Esophagus squamous epithelium (tissue), 5 donors: ENCODE measurements at regions not wholly inside any gene's neighbourhood (a gene's known extent, or its start where the extent isn't known, plus 50 kb on each side); places are given as distances from the start of the nearest gene placed in this dataset.

ENCODE experiments used
- DNase-seq: peaks from one replicate; lab custom pipeline; 2025; lab: John Stamatoyannopoulos, UW
- H3K27ac ChIP-seq, 4 donors: fragments of 200-600 bp; sonication (generic); one replicate each; pipeline ENCODE4 v1.5.1; 2016 to 2019; ENCODE audit warnings: mild to moderate bottlenecking in 1 of 4
- H3K27me3 ChIP-seq, 4 donors: fragments of 200-600 bp; sonication (generic); 1 replicate in 3 of 4; 2 replicates in 1 of 4; pipeline versions ENCODE4 v1.5.1 to v1.6.0; 2017 to 2021; ENCODE audit warnings: antibody characterized with exemption in 1 of 4
- H3K36me3 ChIP-seq, 3 donors: fragments of 200-600 bp; sonication (generic); one replicate each; pipeline ENCODE4 v1.5.1; 2016 to 2019
- H3K4me1 ChIP-seq, 3 donors: fragments of 200-600 bp; sonication (generic); one replicate each; pipeline ENCODE4 v1.5.1; 2017 to 2019
- H3K4me3 ChIP-seq, 4 donors: fragments of 200-600 bp; sonication (generic); 1 replicate in 3 of 4; 2 replicates in 1 of 4; pipeline ENCODE4 v1.5.1; 2016 to 2019; ENCODE audit warnings: mild to moderate bottlenecking in 2 of 4, moderate library complexity in 1 of 4
- H3K9me3 ChIP-seq, 3 donors: fragments of 200-600 bp; sonication (generic); one replicate each; pipeline ENCODE4 v1.5.1; 2016 to 2019
- POLR2A ChIP-seq, 4 donors: fragments of 450-650 bp; IDR thresholded peaks; one replicate each; pipeline ENCODE4 v1.6.1; 2017; ENCODE audit warnings: antibody characterized with exemption in 4 of 4, mild to moderate bottlenecking in 4 of 4, moderate library complexity in 3 of 4
- WGBS, 2 donors: methylation state at CpG; one replicate each; pipeline ENCODE4 v1.1.5; 2018; 5-methylcytosine and 5-hydroxymethylcytosine counted together
- intact Hi-C: fragments of 100-400 bp; cut with DNase I; formaldehyde crosslinking; loops from one replicate; pipeline ENCODE4 v1.15.0; 2022
- TF ChIP-seq, protein P1 (sequence below), 6 experiments: fragments of 450-650 bp in 4 of 6; fragments of 200-600 bp in 2 of 6; sonication (generic) in 2 of 6; IDR thresholded peaks; one replicate each; pipeline ENCODE4 v1.5.1; 2016 to 2019; ENCODE audit warnings: antibody characterized with exemption in 6 of 6, mild to moderate bottlenecking in 4 of 6, moderate library complexity in 4 of 6
- donor health status: DM: yes; HTN: yes; CAD: no.

DNA sequence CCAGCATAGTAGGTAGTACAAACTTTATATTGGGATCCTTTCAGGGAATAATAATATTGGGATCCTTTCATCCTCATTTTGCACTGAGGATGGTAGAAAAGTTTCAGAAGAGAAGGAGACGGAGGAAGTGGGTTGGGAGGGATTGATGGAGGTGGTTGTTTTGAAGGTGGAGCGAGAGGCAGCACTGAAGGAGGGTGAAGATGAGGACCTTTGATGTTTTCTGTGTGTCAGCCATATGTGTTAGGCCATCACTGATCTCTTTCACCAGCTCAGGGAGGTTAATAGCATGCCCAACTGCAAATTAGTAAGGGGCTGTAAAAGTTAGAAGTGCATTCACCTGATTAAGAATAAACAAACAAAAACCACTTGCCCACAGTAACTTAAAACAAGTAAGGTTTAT lies 275.5 kb upstream of the B3GAT1 start:
- Histone ChIP-seq H3K4me3 (no peak overlapping the region), H3K9me3 (no peaks in the 10 kb centered on the region), H3K27me3 (peaks cover 0 to 7% (median 0%) of the 10 kb centered on the region in 4 donors), H3K4me1 (peaks cover 0 to 5% (median 4%) of the 10 kb centered on the region in 3 donors), H3K27ac (no peak overlapping the region), H3K36me3 (no peaks in the 10 kb centered on the region)
- TF ChIP-seq, protein P1, sequence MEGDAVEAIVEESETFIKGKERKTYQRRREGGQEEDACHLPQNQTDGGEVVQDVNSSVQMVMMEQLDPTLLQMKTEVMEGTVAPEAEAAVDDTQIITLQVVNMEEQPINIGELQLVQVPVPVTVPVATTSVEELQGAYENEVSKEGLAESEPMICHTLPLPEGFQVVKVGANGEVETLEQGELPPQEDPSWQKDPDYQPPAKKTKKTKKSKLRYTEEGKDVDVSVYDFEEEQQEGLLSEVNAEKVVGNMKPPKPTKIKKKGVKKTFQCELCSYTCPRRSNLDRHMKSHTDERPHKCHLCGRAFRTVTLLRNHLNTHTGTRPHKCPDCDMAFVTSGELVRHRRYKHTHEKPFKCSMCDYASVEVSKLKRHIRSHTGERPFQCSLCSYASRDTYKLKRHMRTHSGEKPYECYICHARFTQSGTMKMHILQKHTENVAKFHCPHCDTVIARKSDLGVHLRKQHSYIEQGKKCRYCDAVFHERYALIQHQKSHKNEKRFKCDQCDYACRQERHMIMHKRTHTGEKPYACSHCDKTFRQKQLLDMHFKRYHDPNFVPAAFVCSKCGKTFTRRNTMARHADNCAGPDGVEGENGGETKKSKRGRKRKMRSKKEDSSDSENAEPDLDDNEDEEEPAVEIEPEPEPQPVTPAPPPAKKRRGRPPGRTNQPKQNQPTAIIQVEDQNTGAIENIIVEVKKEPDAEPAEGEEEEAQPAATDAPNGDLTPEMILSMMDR (IDR thresholded peaks at IDR 0.05): no peak
- no peak for TF ChIP-seq POLR2A (IDR thresholded peaks at IDR 0.05)
- no peak for DNase-seq
- 56 to 68% methylated on average over 2 of the region's 2 CpGs for WGBS, 2 donors
- intact Hi-C loops: no loop called here

DNA sequence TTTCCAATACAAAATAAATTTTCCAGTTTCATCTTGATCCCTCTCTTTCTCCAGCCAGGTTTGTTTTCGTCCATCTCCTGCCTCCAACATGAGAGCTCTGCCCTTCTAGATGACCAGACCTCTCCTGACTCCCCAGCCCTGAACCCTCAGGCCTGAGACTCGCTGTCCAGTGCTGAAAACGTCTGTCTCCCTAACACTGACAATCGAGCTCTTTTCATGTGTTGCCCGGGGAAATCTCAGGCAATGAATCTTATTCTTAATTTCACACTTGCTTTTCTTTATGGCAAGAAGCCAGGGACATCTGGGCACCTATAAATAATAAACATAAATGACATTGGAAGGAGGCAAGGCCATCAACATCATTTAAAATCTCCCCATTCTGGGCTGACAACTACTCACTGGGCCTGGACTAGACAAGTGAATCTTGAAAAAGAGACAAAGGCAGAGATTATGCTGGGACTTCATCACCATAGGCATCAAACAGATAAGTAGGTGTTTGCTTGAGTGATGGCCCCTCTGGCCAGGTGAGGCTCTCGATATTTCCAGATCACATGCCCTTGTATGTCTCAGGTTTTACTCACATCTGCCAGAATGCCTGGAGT lies 274.5 kb upstream of the B3GAT1 start:
- no peak for DNase-seq
- Histone ChIP-seq H3K27ac (no peak overlapping the region), H3K27me3 (peaks cover 0 to 16% (median 0%) of the 10 kb centered on the region in 4 donors), H3K4me1 (peaks cover 0 to 1% (median 0%) of the 10 kb centered on the region in 3 donors), H3K4me3 (no peak overlapping the region), H3K36me3 (no peaks in the 10 kb centered on the region), H3K9me3 (no peaks in the 10 kb centered on the region)
- TF ChIP-seq, protein P1 (IDR thresholded peaks at IDR 0.05): no peak
- TF ChIP-seq POLR2A (IDR thresholded peaks at IDR 0.05): no peak
- WGBS, 2 donors: 24 to 26% methylated on average over 6 of the region's 6 CpGs
- intact Hi-C loops: no loop called here

DNA sequence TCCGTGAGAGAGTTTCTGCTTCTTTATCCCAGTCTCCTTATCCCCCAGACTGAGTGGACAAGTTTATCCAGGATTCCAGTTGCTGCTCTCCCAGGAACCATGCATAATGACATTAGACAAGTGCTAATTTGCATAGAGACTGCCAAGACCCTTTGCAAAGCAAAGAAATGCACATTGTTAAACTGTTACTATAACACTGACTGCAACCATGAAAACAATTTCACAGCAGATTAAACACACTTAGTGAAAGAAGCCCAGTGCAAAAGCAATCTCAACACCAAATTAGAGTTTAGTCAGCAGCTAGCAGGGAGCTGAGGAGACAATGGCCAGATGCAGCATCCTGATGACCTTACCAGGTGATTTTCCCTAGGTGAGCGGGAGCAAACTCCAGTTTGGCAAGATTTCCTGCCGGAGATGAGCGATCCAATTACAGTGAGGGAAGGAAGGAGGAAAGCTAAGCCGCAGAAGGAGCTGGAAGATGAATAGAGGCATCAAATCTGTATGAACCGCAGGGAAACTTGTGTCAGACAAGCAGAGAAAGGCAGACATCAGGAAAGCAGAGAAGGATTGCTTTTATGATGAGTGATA lies 273.8 kb upstream of the B3GAT1 start:
- no peaks in the 10 kb centered on the region for H3K4me1 ChIP-seq
- H3K9me3 ChIP-seq: no peaks in the 10 kb centered on the region
- H3K36me3 ChIP-seq: no peaks in the 10 kb centered on the region
- no peak for DNase-seq
- peaks cover 0 to 16% (median 0%) of the 10 kb centered on the region in 4 donors for H3K27me3 ChIP-seq
- TF ChIP-seq, protein P1 (IDR thresholded peaks at IDR 0.05): no peak
- no peak for TF ChIP-seq POLR2A (IDR thresholded peaks at IDR 0.05)
- H3K27ac ChIP-seq: no peak overlapping the region
- 57 to 64% methylated on average over 6 of the region's 6 CpGs for WGBS, 2 donors
- no peak overlapping the region for H3K4me3 ChIP-seq
- intact Hi-C loops: no loop called here

DNA sequence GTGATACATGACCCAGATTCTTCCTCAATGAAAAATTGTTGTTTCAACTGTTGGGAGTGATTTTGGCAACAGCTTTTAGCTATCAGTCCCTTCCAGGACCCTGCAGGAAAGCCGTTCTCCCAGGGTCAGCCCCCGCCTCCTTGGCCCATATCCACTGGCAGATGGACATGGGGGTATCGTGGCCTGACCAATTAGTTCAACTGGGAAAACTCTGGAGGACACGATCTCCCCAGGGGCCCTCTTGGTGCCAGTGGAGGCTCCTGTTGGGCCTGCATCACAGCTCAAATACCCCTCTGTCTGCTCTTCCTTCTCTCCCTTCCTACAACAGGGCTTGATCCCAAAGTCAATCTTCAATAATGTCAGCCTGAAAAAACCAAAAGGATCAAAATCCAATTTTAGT lies 272.5 kb upstream of the B3GAT1 start:
- DNase-seq: no peak
- Histone ChIP-seq H3K9me3 (no peaks in the 10 kb centered on the region), H3K27ac (no peak overlapping the region), H3K27me3 (peaks cover 0 to 11% (median 0%) of the 10 kb centered on the region in 4 donors), H3K4me1 (no peaks in the 10 kb centered on the region), H3K36me3 (no peaks in the 10 kb centered on the region), H3K4me3 (no peak overlapping the region)
- no peak for TF ChIP-seq POLR2A (IDR thresholded peaks at IDR 0.05)
- TF ChIP-seq, protein P1 (IDR thresholded peaks at IDR 0.05): no peak
- WGBS, 2 donors: 69 to 80% methylated on average over 1 to 4 of the region's 4 CpGs
- intact Hi-C loops: no loop called here

DNA sequence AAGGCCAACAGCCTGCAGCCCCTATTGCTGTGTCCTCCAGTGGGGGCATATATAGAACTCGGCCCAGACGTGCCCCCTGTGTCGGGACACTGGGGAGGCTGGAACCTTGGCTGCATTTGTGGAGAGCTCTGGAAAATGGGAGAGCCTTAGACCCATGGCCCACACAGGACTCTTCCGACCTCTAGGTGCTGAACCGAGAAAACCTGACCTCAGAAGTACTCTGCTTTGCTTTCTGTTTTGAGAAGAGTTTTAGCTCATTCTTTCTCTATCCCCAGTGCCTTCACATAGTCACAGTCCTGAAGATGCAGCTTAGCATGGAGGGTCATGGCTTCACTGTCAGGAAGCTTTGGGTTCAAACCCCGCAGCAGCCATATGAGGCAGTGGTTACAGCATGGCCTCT lies 271.8 kb upstream of the B3GAT1 start:
- no peak overlapping the region for H3K4me3 ChIP-seq
- no peaks in the 10 kb centered on the region for H3K4me1 ChIP-seq
- TF ChIP-seq, protein P1 (IDR thresholded peaks at IDR 0.05): no peak
- no peak for TF ChIP-seq POLR2A (IDR thresholded peaks at IDR 0.05)
- no peaks in the 10 kb centered on the region for H3K9me3 ChIP-seq
- H3K27ac ChIP-seq: no peak overlapping the region
- WGBS, 2 donors: 90 to 93% methylated on average over 3 to 4 of the region's 6 CpGs
- no peaks in the 10 kb centered on the region for H3K36me3 ChIP-seq
- H3K27me3 ChIP-seq: peaks cover 0 to 11% (median 0%) of the 10 kb centered on the region in 4 donors
- no peak for DNase-seq
- intact Hi-C loops: no loop called here
